ENCODE measurements at regions not wholly inside any gene's neighbourhood (a gene's known extent, or its start where the extent isn't known, plus 50 kb on each side); places are given as distances from the start of the nearest gene placed in this dataset.

DNA sequence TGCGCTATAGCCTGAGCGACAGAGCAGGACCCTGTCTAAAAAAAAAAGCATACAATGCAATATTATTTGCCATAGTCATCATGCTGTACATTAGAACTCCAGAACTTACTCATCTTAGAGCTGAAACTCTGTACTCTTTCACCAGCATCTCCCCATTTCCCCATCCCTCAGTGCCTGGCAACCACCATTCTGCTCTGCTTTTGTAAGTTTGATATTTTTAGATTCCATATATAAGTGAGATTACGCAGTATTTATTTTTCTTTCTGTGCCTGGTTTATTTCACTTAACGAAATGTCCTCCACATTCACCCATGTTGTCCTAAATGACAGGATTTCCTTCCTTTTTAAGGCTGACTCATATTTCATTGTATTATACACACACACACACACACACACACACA lies 121.8 kb downstream of the BBS10 start:
- DNase-seq, result no peak
- Mint-ChIP-seq H3K27me3 (ENCODE audit: unreplicated experiment) (peaks cover 3% of the 10 kb centered on the region), H3K4me1 (ENCODE audit: low read depth, unreplicated experiment) (no peaks in the 10 kb centered on the region), H3K9me3 (ENCODE audit: unreplicated experiment) (no peaks in the 10 kb centered on the region), H3K36me3 (ENCODE audit: unreplicated experiment) (no peaks in the 10 kb centered on the region), H3K4me3 (ENCODE audit: unreplicated experiment) (no peak overlapping the region), H3K27ac (ENCODE audit: unreplicated experiment) (no peak overlapping the region)
- TF ChIP-seq, protein P1, sequence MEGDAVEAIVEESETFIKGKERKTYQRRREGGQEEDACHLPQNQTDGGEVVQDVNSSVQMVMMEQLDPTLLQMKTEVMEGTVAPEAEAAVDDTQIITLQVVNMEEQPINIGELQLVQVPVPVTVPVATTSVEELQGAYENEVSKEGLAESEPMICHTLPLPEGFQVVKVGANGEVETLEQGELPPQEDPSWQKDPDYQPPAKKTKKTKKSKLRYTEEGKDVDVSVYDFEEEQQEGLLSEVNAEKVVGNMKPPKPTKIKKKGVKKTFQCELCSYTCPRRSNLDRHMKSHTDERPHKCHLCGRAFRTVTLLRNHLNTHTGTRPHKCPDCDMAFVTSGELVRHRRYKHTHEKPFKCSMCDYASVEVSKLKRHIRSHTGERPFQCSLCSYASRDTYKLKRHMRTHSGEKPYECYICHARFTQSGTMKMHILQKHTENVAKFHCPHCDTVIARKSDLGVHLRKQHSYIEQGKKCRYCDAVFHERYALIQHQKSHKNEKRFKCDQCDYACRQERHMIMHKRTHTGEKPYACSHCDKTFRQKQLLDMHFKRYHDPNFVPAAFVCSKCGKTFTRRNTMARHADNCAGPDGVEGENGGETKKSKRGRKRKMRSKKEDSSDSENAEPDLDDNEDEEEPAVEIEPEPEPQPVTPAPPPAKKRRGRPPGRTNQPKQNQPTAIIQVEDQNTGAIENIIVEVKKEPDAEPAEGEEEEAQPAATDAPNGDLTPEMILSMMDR (IDR thresholded peaks at IDR 0.05; ENCODE audit: partially characterized antibody, unreplicated experiment), result no peak

DNA sequence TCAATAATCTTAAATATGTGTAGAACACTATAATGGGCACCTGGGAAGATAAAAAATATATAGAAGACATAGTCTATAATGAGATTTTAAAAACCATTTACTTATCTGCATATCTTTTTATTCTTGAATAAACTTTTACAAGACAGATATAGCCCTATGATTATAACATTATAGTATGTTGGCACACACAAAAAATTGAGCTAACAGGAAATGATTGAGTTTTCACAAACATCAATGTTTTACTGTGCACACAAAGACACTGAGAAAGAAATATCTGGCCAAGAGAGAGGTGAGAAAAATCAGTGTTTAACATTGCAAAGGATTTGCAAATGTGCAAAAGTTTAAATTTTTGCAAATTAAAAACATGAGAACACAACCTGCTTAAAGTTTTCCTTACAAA lies 124.3 kb downstream of the BBS10 start:
- no peaks in the 10 kb centered on the region for H3K4me1 Mint-ChIP-seq (ENCODE audit: low read depth, unreplicated experiment)
- no peak overlapping the region for H3K27ac Mint-ChIP-seq (ENCODE audit: unreplicated experiment)
- H3K9me3 Mint-ChIP-seq (ENCODE audit: unreplicated experiment), result no peaks in the 10 kb centered on the region
- no peak overlapping the region for H3K4me3 Mint-ChIP-seq (ENCODE audit: unreplicated experiment)
- TF ChIP-seq, protein P1 (IDR thresholded peaks at IDR 0.05; ENCODE audit: partially characterized antibody, unreplicated experiment), result no peak
- no peaks in the 10 kb centered on the region for H3K36me3 Mint-ChIP-seq (ENCODE audit: unreplicated experiment)
- H3K27me3 Mint-ChIP-seq (ENCODE audit: unreplicated experiment), result peaks cover 3% of the 10 kb centered on the region
- DNase-seq, result no peak

DNA sequence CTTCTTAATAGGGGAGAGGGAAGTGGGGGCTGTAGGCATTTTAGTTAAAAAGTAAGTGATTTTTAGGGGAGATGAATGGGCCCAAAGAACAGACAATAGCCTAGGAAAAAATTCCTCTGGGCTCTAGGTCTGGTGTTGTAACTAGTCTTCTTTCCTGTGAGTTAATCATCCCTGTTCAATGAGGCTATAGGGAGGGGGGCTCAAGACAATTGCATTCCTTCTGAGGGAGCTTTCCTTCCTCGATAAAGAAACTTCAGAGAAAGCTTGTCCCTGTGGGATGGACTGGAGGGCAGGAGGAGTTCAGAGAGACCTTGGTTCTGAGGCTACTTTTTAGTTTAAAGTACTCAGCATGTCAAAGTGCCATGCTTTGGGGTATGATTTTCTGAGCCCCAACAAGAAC lies 127.2 kb downstream of the BBS10 start:
- Mint-ChIP-seq H3K36me3 (ENCODE audit: unreplicated experiment) (no peaks in the 10 kb centered on the region), H3K9me3 (ENCODE audit: unreplicated experiment) (no peaks in the 10 kb centered on the region), H3K27ac (ENCODE audit: unreplicated experiment) (no peak overlapping the region), H3K4me3 (ENCODE audit: unreplicated experiment) (no peak overlapping the region), H3K27me3 (ENCODE audit: unreplicated experiment) (no peaks in the 10 kb centered on the region), H3K4me1 (ENCODE audit: low read depth, unreplicated experiment) (no peaks in the 10 kb centered on the region)
- TF ChIP-seq, protein P1 (IDR thresholded peaks at IDR 0.05; ENCODE audit: partially characterized antibody, unreplicated experiment), result no peak
- DNase-seq, result no peak

DNA sequence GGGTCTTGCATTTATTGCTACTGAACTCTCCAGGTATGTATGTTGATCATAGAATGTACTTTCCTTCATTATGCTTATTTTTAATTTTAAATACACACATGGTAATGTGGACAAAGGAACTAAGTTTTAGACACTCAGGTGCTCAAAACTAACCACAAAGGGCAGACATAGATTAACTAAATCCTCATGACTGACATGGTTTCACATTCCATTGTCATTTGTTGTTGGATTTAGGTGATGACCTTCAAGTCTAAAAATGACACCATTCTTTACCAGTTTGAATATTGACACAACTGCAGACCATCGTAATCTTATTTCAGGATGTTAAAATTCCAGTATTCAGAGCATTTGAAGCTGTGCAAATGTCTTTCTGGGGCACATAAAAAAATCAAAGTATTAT lies 128.4 kb downstream of the BBS10 start:
- no peak for DNase-seq
- TF ChIP-seq, protein P1 (IDR thresholded peaks at IDR 0.05; ENCODE audit: partially characterized antibody, unreplicated experiment), result no peak
- H3K4me3 Mint-ChIP-seq (ENCODE audit: unreplicated experiment), result no peak overlapping the region
- H3K4me1 Mint-ChIP-seq (ENCODE audit: low read depth, unreplicated experiment), result no peaks in the 10 kb centered on the region
- no peak overlapping the region for H3K27ac Mint-ChIP-seq (ENCODE audit: unreplicated experiment)
- no peaks in the 10 kb centered on the region for H3K27me3 Mint-ChIP-seq (ENCODE audit: unreplicated experiment)
- H3K36me3 Mint-ChIP-seq (ENCODE audit: unreplicated experiment), result no peaks in the 10 kb centered on the region
- H3K9me3 Mint-ChIP-seq (ENCODE audit: unreplicated experiment), result no peaks in the 10 kb centered on the region

DNA sequence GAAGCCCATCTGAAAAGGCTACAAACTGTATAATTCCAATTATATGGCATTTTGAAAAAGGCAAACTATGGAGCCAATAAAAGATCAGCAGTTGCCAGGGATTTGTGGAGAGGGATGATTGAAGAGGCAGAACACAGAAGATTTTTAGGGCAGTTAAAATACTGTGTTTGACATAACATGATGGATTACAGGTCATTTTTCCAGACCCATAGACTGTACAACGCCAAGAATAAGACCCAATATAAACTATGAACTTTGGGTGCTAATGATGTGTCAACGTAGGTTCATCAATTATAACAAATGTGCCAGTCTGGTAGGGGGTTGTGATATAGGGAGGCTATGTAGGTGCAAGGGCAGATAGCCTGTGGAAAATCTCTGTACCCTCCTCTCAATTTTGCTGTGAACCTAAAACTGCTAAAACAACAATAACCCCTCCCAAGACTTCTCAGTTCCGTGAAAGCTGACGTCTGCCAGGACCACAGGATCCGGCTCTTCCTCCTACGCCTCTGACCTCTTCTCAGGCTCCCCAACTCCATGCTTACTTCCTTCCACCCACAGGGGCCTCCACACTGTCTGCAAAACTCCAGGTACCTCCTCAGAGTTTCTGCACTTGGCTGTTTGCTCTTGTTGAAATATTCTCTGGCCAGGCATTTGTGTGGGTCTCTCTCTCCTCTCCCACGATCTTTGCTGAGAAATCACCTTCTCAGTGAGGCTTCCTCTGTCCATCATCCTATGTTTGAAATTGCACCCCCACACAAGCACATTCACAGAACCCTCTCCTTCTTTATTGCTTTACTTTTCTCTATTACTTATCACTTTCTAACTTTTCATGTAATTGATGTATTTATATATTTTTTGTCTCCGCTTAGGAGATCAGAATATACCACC lies 131.4 kb downstream of the BBS10 start:
- no peak overlapping the region for H3K27ac Mint-ChIP-seq (ENCODE audit: unreplicated experiment)
- no peak overlapping the region for H3K4me3 Mint-ChIP-seq (ENCODE audit: unreplicated experiment)
- DNase-seq, result no peak
- H3K9me3 Mint-ChIP-seq (ENCODE audit: unreplicated experiment), result no peaks in the 10 kb centered on the region
- TF ChIP-seq, protein P1 (IDR thresholded peaks at IDR 0.05; ENCODE audit: partially characterized antibody, unreplicated experiment), result no peak
- H3K36me3 Mint-ChIP-seq (ENCODE audit: unreplicated experiment), result no peaks in the 10 kb centered on the region
- H3K4me1 Mint-ChIP-seq (ENCODE audit: low read depth, unreplicated experiment), result no peaks in the 10 kb centered on the region
- no peaks in the 10 kb centered on the region for H3K27me3 Mint-ChIP-seq (ENCODE audit: unreplicated experiment)
